ENCODE measurements at regions not wholly inside any gene's neighbourhood (a gene's known extent, or its start where the extent isn't known, plus 50 kb on each side); places are given as distances from the start of the nearest gene placed in this dataset.

- TF ChIP-seq SUZ12 (IDR thresholded peaks at IDR 0.05; ENCODE audit: extremely low read depth, insufficient read depth, insufficient read length) = no peak
- no peak for TF ChIP-seq ZNF274 (IDR thresholded peaks at IDR 0.05; ENCODE audit: low read depth, low read length)
Observed at GRCh38 chr9:784916-785315, 56.6 kb upstream of the DMRT1 start.

Measured in NT2/D1 (cell line).